GM12874 (cell line): ENCODE measurements at regions not wholly inside any gene's neighbourhood (a gene's known extent, or its start where the extent isn't known, plus 50 kb on each side); places are given as distances from the start of the nearest gene placed in this dataset.

Experiments used
- TF ChIP-seq, protein P1 (sequence below): IDR thresholded peaks from 2 replicates; pipeline ENCODE4 v1.5.1; 2011; ENCODE audit warnings: low read depth, mild to moderate bottlenecking, control low read depth, low read length, moderate library complexity; ENCODE audit not compliant: insufficient read depth

DNA sequence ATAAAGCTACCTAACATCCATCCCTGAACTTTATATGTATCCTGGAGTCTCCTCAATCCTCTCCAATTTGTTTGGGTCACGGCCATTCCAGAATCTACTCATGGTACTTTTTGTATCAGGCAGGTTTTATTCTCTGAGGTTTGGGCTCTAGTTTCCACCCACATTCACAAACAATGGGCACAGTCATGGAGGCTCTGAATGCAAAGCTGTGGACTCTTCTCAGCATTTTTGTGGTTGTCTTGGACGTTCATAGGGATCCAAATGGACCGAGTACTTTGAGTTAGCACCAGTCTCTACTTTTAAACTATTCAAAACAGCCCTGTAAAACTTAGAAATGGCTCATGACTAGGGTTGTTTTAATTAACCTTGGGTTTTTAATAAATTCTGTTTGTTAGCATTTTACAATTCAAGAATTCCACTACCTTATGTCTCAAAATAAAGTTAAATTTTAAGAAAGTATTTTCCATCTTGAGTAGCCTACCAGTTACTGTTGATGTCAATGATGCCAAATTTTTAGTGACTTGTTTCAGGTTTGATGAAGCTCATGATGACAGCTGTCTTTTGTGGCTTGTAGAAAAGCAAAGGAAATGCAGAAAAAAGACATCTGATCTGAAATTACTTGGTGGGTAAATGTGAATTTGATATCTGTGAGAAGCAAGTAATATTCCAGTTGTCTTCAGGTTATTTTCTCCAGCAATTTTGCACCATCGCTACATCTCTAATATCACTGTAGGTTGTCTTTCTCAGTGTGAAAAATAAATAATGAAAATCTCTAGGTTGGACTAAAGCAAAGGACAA, 275.7 kb upstream of the THBS1 start:
- TF ChIP-seq, protein P1, sequence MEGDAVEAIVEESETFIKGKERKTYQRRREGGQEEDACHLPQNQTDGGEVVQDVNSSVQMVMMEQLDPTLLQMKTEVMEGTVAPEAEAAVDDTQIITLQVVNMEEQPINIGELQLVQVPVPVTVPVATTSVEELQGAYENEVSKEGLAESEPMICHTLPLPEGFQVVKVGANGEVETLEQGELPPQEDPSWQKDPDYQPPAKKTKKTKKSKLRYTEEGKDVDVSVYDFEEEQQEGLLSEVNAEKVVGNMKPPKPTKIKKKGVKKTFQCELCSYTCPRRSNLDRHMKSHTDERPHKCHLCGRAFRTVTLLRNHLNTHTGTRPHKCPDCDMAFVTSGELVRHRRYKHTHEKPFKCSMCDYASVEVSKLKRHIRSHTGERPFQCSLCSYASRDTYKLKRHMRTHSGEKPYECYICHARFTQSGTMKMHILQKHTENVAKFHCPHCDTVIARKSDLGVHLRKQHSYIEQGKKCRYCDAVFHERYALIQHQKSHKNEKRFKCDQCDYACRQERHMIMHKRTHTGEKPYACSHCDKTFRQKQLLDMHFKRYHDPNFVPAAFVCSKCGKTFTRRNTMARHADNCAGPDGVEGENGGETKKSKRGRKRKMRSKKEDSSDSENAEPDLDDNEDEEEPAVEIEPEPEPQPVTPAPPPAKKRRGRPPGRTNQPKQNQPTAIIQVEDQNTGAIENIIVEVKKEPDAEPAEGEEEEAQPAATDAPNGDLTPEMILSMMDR: no peak

DNA sequence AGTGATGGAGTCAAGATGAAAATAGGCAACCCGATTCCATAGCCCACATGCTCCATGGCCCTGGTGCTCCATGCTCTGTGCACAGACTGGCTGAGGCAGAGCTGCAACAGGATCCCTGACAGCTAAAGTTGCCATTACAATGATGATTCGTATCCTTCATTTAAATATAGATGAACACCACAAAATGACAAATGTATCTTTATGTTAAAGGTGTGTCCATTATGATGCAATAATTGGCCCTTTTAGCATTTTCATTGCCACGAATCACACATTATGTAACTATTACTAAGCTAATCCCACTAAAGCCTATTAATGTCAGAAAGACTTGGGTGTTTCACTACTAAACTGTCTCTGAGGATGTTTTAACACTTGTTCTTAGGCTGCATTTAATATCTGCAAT, 270.2 kb upstream of the THBS1 start:
- TF ChIP-seq, protein P1: no peak

DNA sequence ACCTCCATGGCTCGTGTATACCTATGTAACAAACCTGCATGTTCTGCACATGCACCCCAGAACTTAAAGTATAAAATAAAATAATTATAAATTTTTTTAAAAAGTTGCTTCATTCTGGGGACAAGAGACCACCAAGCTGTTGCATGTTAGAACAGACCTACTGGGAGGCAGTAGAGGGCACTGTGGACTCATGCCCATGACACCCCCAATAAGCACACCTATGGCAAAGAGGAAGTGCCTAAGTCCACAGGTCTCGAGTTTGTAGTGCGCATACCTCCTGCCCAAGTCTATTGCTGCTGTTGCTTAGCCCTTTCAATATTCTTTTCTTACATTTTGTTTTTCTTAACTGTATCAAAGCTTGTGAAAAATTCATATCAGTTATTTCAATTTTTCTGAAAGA, 267.9 kb upstream of the THBS1 start:
- TF ChIP-seq, protein P1: peak; percentile 64

DNA sequence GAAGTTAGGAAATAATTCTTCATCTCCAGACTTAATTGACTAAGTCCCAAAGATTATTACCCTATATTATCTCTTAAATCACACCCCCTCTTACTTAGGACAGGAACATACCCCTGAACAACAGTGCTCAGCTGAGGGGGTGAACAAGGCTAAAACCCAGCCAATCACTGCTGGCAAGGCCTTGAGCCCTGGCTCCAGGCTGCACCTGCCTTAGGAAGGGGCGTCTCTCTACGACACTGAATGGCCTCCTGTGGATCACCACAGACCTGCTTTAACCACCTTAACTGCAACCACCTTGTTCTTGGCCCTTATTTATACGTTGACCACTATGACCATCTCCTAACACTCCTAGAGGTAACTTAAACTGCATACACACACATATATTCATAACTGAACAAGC, 267.4 kb upstream of the THBS1 start:
- TF ChIP-seq, protein P1: no peak

DNA sequence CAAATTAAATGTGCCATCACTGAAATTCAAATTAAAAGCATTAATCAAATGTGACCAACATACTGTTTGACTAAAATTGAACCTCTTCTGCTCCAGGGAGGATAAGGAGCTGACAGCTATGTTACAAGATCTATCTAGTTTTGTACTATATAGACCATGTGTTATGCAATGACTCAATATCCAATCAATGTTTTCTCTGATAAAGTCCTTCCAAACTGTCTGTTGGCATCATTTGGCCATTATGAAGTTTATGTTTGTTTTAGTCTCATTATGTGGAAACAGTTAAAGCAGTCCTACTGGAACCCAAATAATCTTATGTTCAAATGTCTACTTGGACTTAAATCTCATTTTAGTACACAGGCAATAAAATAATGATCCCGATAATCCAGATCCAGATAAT, 267.0 kb upstream of the THBS1 start:
- TF ChIP-seq, protein P1: no peak

DNA sequence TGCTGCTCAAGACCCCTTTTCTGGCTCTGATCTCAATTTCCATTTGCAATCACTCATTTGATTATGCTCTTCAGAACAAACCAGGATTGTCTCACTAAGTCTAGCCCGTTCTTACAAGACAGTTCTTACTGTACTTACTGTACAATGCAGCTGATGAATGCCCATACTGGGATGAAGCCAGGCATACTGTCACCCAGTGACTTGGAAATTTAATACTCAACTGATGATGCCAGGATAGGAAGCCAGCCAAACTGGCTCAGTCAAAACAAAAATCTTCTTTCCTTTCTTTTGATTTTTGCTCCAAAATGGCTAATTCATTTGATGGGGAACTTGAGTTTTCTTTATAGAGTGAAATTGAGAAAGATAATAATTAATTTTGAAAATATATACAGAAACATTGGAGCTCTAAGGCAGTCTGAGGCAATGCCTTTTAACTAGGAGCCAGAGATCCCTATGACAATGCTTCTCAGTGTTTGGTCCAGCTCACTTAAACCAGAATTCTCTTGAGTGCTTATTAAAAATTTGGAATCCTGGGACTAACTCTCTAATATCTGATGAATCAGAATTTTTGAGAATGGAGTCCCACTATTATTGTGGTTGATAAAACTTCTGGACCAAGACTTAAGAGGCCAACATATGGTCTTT, 265.6 kb upstream of the THBS1 start:
- TF ChIP-seq, protein P1: no peak

DNA sequence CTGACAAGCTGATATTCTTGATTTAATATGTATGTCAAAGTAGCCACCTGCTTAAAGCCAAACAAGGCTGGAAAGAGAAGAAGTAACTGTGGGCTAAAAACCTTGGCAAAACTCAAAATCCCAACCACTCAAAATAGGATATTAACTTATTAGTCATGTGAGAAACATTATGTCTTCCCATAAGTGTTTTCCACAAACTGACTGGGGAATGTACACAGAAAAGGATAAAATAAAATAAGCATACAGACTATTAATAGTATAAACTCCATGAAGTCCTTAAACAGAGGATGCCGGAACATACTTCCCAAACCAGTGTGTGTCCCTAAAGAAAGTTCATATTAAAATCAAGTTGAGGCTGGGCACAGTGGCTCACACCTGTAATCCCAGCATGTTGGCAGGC, 263.7 kb upstream of the THBS1 start:
- TF ChIP-seq, protein P1: no peak
